ENCODE measurements at regions not wholly inside any gene's neighbourhood (a gene's known extent, or its start where the extent isn't known, plus 50 kb on each side); places are given as distances from the start of the nearest gene placed in this dataset.

DNA sequence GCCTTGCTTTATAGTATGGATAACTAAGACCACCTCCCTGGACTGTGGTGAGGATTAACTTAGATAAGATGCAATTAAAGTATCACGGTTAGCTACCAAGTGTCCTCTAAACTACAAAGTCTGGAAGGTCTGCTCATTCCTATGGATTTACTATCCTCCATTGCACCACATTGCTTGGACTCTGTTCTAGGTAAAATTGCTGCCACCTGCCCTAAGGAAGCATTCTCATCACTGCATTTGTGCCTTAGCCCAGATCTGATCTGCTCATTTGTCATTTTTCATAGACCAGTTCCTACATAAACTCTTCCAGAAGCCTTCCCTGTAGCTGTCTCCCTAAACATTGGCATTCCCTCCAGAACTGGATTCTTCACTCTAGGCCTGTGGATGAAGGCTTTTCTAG is 380.0 kb downstream of the INSC start:
- TF ChIP-seq SIN3A (IDR thresholded peaks at IDR 0.05; ENCODE audit: borderline replicate concordance, insufficient read depth, low read length) (no peak), FOXP2 (optimal IDR thresholded peaks at IDR 0.05; ENCODE audit: borderline replicate concordance, extremely low read depth, extremely low read length, insufficient read depth) (no peak), TAF1 (IDR thresholded peaks at IDR 0.05; ENCODE audit: borderline replicate concordance, insufficient read depth, low read length) (no peak), POLR2AphosphoS5 (IDR thresholded peaks at IDR 0.05; ENCODE audit: low read depth, low read length) (no peak)
- TF ChIP-seq, protein P1, sequence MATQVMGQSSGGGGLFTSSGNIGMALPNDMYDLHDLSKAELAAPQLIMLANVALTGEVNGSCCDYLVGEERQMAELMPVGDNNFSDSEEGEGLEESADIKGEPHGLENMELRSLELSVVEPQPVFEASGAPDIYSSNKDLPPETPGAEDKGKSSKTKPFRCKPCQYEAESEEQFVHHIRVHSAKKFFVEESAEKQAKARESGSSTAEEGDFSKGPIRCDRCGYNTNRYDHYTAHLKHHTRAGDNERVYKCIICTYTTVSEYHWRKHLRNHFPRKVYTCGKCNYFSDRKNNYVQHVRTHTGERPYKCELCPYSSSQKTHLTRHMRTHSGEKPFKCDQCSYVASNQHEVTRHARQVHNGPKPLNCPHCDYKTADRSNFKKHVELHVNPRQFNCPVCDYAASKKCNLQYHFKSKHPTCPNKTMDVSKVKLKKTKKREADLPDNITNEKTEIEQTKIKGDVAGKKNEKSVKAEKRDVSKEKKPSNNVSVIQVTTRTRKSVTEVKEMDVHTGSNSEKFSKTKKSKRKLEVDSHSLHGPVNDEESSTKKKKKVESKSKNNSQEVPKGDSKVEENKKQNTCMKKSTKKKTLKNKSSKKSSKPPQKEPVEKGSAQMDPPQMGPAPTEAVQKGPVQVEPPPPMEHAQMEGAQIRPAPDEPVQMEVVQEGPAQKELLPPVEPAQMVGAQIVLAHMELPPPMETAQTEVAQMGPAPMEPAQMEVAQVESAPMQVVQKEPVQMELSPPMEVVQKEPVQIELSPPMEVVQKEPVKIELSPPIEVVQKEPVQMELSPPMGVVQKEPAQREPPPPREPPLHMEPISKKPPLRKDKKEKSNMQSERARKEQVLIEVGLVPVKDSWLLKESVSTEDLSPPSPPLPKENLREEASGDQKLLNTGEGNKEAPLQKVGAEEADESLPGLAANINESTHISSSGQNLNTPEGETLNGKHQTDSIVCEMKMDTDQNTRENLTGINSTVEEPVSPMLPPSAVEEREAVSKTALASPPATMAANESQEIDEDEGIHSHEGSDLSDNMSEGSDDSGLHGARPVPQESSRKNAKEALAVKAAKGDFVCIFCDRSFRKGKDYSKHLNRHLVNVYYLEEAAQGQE (IDR thresholded peaks at IDR 0.05; ENCODE audit: insufficient read depth in 1 of 2, low read depth in 2 of 2, low read length in 2 of 2): no peak

DNA sequence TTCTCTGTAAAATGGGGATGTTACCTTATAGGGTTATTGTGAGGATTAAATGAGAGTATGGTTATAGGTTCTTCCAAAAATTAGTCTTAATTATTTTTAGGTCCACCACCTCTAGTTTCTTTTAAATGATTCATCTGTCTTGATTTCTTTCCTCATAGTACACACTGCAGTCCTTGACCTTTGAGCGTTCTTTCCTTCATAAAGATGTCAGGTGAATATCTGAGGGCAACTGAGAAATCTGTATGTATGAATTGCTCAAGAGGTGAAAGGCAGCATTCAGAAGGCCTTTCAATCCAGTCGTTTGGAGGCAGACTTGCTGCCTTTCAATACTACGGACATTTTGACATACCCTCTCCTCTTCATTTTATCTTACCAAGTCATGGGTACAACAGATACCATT is 380.7 kb downstream of the INSC start:
- no peak for TF ChIP-seq TAF1 (IDR thresholded peaks at IDR 0.05; ENCODE audit: borderline replicate concordance, insufficient read depth, low read length)
- TF ChIP-seq SIN3A (IDR thresholded peaks at IDR 0.05; ENCODE audit: borderline replicate concordance, insufficient read depth, low read length): no peak
- TF ChIP-seq FOXP2 (optimal IDR thresholded peaks at IDR 0.05; ENCODE audit: borderline replicate concordance, extremely low read depth, extremely low read length, insufficient read depth): no peak
- TF ChIP-seq, protein P1 (IDR thresholded peaks at IDR 0.05; ENCODE audit: insufficient read depth in 1 of 2, low read depth in 2 of 2, low read length in 2 of 2): no peak
- no peak for TF ChIP-seq POLR2AphosphoS5 (IDR thresholded peaks at IDR 0.05; ENCODE audit: low read depth, low read length)

DNA sequence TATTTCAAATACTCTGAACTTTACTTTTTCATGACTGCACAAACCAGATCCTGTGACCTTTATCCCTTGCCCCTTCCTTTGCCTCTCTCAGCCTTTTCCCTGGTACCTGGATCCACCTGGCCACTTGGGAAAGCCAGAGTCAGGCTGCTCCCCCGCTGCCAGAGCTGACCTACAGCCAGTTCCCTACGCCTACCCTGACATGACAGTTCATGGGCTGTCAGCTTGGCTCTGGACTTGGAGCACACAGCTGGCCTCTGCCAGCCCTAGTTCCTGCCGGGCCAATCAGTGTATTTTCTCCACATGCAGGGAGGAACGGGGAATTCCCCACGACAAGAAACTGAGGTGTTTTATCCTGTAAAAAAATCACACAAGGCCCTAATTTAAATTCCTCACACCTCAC is 382.6 kb downstream of the INSC start:
- TF ChIP-seq, protein P1 (IDR thresholded peaks at IDR 0.05; ENCODE audit: insufficient read depth in 1 of 2, low read depth in 2 of 2, low read length in 2 of 2): no peak
- TF ChIP-seq TAF1 (IDR thresholded peaks at IDR 0.05; ENCODE audit: borderline replicate concordance, insufficient read depth, low read length): no peak
- TF ChIP-seq FOXP2 (optimal IDR thresholded peaks at IDR 0.05; ENCODE audit: borderline replicate concordance, extremely low read depth, extremely low read length, insufficient read depth): no peak
- no peak for TF ChIP-seq SIN3A (IDR thresholded peaks at IDR 0.05; ENCODE audit: borderline replicate concordance, insufficient read depth, low read length)
- TF ChIP-seq POLR2AphosphoS5 (IDR thresholded peaks at IDR 0.05; ENCODE audit: low read depth, low read length): no peak

DNA sequence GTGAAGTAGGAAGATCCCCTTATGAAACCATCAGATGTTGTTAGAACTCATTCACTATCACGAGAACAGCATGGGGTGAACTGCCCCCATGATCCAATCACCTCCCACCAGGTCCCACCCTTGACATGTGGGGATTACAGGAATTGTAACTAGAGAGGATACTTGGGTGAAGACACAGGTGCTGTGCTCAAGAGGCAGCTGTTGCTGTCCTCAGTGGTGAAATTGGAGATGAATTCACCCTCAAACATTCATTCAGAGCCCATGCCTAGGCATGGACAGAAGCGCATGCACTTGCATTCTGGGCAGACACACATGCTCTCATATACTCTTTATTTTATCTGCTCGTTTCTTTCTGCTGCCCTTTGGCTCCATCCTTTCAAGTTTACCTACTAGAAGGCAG is 385.0 kb downstream of the INSC start:
- TF ChIP-seq FOXP2 (optimal IDR thresholded peaks at IDR 0.05; ENCODE audit: borderline replicate concordance, extremely low read depth, extremely low read length, insufficient read depth) (no peak), SIN3A (IDR thresholded peaks at IDR 0.05; ENCODE audit: borderline replicate concordance, insufficient read depth, low read length) (no peak), TAF1 (IDR thresholded peaks at IDR 0.05; ENCODE audit: borderline replicate concordance, insufficient read depth, low read length) (no peak), POLR2AphosphoS5 (IDR thresholded peaks at IDR 0.05; ENCODE audit: low read depth, low read length) (no peak)
- TF ChIP-seq, protein P1 (IDR thresholded peaks at IDR 0.05; ENCODE audit: insufficient read depth in 1 of 2, low read depth in 2 of 2, low read length in 2 of 2): no peak

DNA sequence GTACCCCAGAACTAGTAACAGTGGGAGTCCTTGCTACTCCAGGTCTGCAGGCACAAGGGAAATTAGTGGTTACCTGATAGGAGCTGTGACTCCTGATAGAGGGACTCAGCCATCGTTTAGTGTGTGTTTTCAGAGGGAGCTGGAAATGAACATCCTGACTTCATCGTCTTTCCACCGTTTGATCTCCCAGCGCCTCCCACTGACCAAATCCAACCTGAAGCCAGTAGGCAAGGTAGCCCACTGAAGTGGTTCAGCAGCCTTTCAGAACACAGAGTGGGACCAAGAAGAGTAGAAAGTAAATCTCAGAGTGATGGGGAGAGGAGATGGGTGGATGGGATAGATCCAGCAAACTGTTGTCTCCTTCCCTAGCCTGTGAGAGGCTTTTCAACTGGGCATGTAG is 385.9 kb downstream of the INSC start:
- TF ChIP-seq, protein P1 (IDR thresholded peaks at IDR 0.05; ENCODE audit: insufficient read depth in 1 of 2, low read depth in 2 of 2, low read length in 2 of 2): no peak
- TF ChIP-seq SIN3A (IDR thresholded peaks at IDR 0.05; ENCODE audit: borderline replicate concordance, insufficient read depth, low read length): no peak
- TF ChIP-seq POLR2AphosphoS5 (IDR thresholded peaks at IDR 0.05; ENCODE audit: low read depth, low read length): no peak
- no peak for TF ChIP-seq FOXP2 (optimal IDR thresholded peaks at IDR 0.05; ENCODE audit: borderline replicate concordance, extremely low read depth, extremely low read length, insufficient read depth)
- no peak for TF ChIP-seq TAF1 (IDR thresholded peaks at IDR 0.05; ENCODE audit: borderline replicate concordance, insufficient read depth, low read length)
